Uterus (tissue), 2 donors: ENCODE measurements at regions not wholly inside any gene's neighbourhood (a gene's known extent, or its start where the extent isn't known, plus 50 kb on each side); places are given as distances from the start of the nearest gene placed in this dataset.

Experiments
- POLR2A ChIP-seq, 2 donors: fragments of 450-650 bp; IDR thresholded peaks; one replicate each; pipeline ENCODE4 v1.6.1; 2016; ENCODE audit warnings: antibody characterized with exemption in 2 of 2, mild to moderate bottlenecking in 1 of 2, moderate library complexity in 1 of 2
- TF ChIP-seq, protein P1 (sequence below), 4 experiments: fragments of 200-600 bp in 2 of 4; fragments of 450-650 bp in 2 of 4; sonication (generic) in 2 of 4; IDR thresholded peaks; one replicate each; pipeline ENCODE4 v1.5.1; 2016 to 2019; ENCODE audit warnings: antibody characterized with exemption in 4 of 4, mild to moderate bottlenecking in 2 of 4, moderate library complexity in 1 of 4

- TF ChIP-seq, protein P1, sequence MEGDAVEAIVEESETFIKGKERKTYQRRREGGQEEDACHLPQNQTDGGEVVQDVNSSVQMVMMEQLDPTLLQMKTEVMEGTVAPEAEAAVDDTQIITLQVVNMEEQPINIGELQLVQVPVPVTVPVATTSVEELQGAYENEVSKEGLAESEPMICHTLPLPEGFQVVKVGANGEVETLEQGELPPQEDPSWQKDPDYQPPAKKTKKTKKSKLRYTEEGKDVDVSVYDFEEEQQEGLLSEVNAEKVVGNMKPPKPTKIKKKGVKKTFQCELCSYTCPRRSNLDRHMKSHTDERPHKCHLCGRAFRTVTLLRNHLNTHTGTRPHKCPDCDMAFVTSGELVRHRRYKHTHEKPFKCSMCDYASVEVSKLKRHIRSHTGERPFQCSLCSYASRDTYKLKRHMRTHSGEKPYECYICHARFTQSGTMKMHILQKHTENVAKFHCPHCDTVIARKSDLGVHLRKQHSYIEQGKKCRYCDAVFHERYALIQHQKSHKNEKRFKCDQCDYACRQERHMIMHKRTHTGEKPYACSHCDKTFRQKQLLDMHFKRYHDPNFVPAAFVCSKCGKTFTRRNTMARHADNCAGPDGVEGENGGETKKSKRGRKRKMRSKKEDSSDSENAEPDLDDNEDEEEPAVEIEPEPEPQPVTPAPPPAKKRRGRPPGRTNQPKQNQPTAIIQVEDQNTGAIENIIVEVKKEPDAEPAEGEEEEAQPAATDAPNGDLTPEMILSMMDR (IDR thresholded peaks at IDR 0.05), result no peak
- no peak for TF ChIP-seq POLR2A (IDR thresholded peaks at IDR 0.05)
Observed at GRCh38 chr15:96457841-96458240, 127.3 kb downstream of the NR2F2 start.
